ENCODE measurements at regions not wholly inside any gene's neighbourhood (a gene's known extent, or its start where the extent isn't known, plus 50 kb on each side); places are given as distances from the start of the nearest gene placed in this dataset.

- Histone ChIP-seq H4K20me1 (replicated peaks; ENCODE audit: control insufficient read depth, extremely low read depth, insufficient read depth, low read length) (no peaks in the 10 kb centered on the region), H3K4me2 (ENCODE audit: insufficient read depth, low read length) (no peak overlapping the region), H2AFZ (ENCODE audit: low read depth, low read length) (no peak overlapping the region), H3K4me3 (replicated peaks in 1 of 3; ENCODE audit: insufficient read depth in 1 of 3, low read depth in 1 of 3, low read length in 3 of 3) (no peak overlapping the region), H3K79me2 (ENCODE audit: control insufficient read depth, insufficient read depth, low read length) (no peaks in the 10 kb centered on the region), H3K36me3 (ENCODE audit: control insufficient read depth in 2 of 2, extremely low read depth in 1 of 2, insufficient read depth in 2 of 2, low read length in 2 of 2) (no peaks in the 10 kb centered on the region), H3K9me1 (replicated peaks; ENCODE audit: control insufficient read depth, extremely low read depth, insufficient read depth, low read length) (no peaks in the 10 kb centered on the region), H3K4me1 (ENCODE audit: control insufficient read depth, extremely low read depth, insufficient read depth, low read length) (no peaks in the 10 kb centered on the region), H3K27ac (ENCODE audit: insufficient read depth, low read depth, low read length) (no peak overlapping the region), H3K9ac (replicated peaks; ENCODE audit: extremely low read depth, insufficient read depth, low read length) (no peak overlapping the region), H3K27me3 (ENCODE audit: control insufficient read depth in 2 of 2, insufficient read depth in 2 of 2, low read length in 2 of 2) (no peaks in the 10 kb centered on the region), H3K9me3 (replicated peaks; ENCODE audit: control insufficient read depth, insufficient read depth, low read length) (peaks cover 7% of the 10 kb centered on the region)
- no TSS peak for BruUV-seq (replicated peaks)
- DNase-seq (ENCODE audit: low read depth, low spot score) (no peak), FAIRE-seq (no peak)
- CTCF ChIA-PET = no interaction called here
- intact Hi-C loops (cut with micrococcal nuclease) (no loop called here), dilution Hi-C loops (cut with MboI; ENCODE audit: extremely low pct_ligation_motif_present, low sequenced_read_pairs) (no loop called here)
- TF ChIP-seq JUN (IDR thresholded peaks at IDR 0.05; ENCODE audit: borderline replicate concordance, insufficient read depth, insufficient read length, low read depth) (no peak), POLR2A (IDR thresholded peaks at IDR 0.05; ENCODE audit: low read depth, low read length) (no peak), MYC (IDR thresholded peaks at IDR 0.05; ENCODE audit: low read depth, low read length) (no peak), FOS (IDR thresholded peaks at IDR 0.05; ENCODE audit: borderline replicate concordance, insufficient read depth, low read length) (no peak), GATA2 (IDR thresholded peaks at IDR 0.05; ENCODE audit: insufficient read depth, insufficient read length, low read depth, low read length) (no peak), CTCF (IDR thresholded peaks at IDR 0.05; ENCODE audit: extremely low read depth in 1 of 2, insufficient read depth in 1 of 2, low read depth in 1 of 2, low read length in 2 of 2) (no peak), POLR2AphosphoS5 (IDR thresholded peaks at IDR 0.05; ENCODE audit: insufficient read depth, low read depth, low read length) (no peak), EZH2 (IDR thresholded peaks at IDR 0.05; ENCODE audit: borderline replicate concordance, low read depth, low read length, severe bottlenecking) (no peak)
- TF ChIP-seq, protein P1, sequence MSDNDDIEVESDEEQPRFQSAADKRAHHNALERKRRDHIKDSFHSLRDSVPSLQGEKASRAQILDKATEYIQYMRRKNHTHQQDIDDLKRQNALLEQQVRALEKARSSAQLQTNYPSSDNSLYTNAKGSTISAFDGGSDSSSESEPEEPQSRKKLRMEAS (IDR thresholded peaks at IDR 0.05; ENCODE audit: insufficient read depth, insufficient read length) = no peak
- POLR2A ChIA-PET = no interaction called here
Measured at GRCh38 chr17:11028349-11028748, 190.5 kb upstream of the PIRT start.
